Stomach (tissue), 8 donors: ENCODE measurements at regions not wholly inside any gene's neighbourhood (a gene's known extent, or its start where the extent isn't known, plus 50 kb on each side); places are given as distances from the start of the nearest gene placed in this dataset.

Source experiments
- DNase-seq, 2 donors: peaks; one replicate each; pipeline versions ENCODE4 v3.0.0 to v3.0.0-alpha.2; 2013 to 2019
- H3K27ac ChIP-seq, 5 donors: fragments of 200-600 bp in 4 of 5; sonication (generic) in 4 of 5; one replicate each; pipeline ENCODE4 v1.5.1; 2013 to 2019; ENCODE audit warnings: mild to moderate bottlenecking in 1 of 5, moderate library complexity in 1 of 5
- H3K27me3 ChIP-seq, 3 donors: fragments of 200-600 bp; sonication (generic); one replicate each; pipeline ENCODE4 v1.5.1; 2017 to 2019; ENCODE audit warnings: mixed run types in 1 of 3
- H3K36me3 ChIP-seq, 4 donors: fragments of 200-600 bp; sonication (generic); 1 replicate in 3 of 4; 2 replicates in 1 of 4; pipeline ENCODE4 v1.5.1; 2016 to 2019
- H3K4me1 ChIP-seq, 4 donors: fragments of 200-600 bp; sonication (generic); one replicate each; pipeline ENCODE4 v1.5.1; 2016 to 2019
- H3K4me3 ChIP-seq, 4 donors: fragments of 200-600 bp; sonication (generic) in 3 of 4; one replicate each; pipeline ENCODE4 v1.5.1; 2016 to 2019; ENCODE audit warnings: mild to moderate bottlenecking in 1 of 4
- H3K9me3 ChIP-seq, 4 donors: fragments of 200-600 bp; sonication (generic); one replicate each; pipeline ENCODE4 v1.5.1; 2016 to 2019
- CTCF ChIP-seq, 7 experiments: fragments of 450-650 bp in 4 of 7; fragments of 200-600 bp in 3 of 7; sonication (generic) in 3 of 7; IDR thresholded peaks; one replicate each; pipeline ENCODE4 v1.5.1; 2016 to 2019; ENCODE audit warnings: antibody characterized with exemption in 7 of 7, control low read depth in 2 of 7, mild to moderate bottlenecking in 1 of 7
- EP300 ChIP-seq: sonication (generic); formaldehyde crosslinking; IDR thresholded peaks from one replicate; pipeline ENCODE4 v1.6.1; 2017; ENCODE audit warnings: antibody characterized with exemption
- POLR2A ChIP-seq, 4 donors: fragments of 450-650 bp; IDR thresholded peaks; one replicate each; pipeline ENCODE4 v1.6.1; 2016; ENCODE audit warnings: antibody characterized with exemption in 4 of 4, control low read depth in 2 of 4, mild to moderate bottlenecking in 1 of 4, moderate library complexity in 1 of 4
- POLR2AphosphoS5 ChIP-seq, 3 donors: sonication (generic); formaldehyde crosslinking; IDR thresholded peaks; one replicate each; pipeline ENCODE4 v1.6.1; 2016; ENCODE audit warnings: antibody characterized with exemption in 3 of 3
- WGBS, 5 donors: extraction: QIAGEN DNeasy Blood & Tissue Kit in 3 of 5; methylation state at CpG; one replicate each; pipeline versions ENCODE4 v1.1.5 to v1.1.7; 2013 to 2018; 5-methylcytosine and 5-hydroxymethylcytosine counted together
- intact Hi-C: fragments of 100-400 bp; cut with DNase I; formaldehyde crosslinking; loops from one replicate; pipeline ENCODE4 v1.15.1; 2023; ENCODE audit warnings: low total_unique reads
- donor health status: healthy with polysubstance abuse.
- donor health status: Bipolar disorder and iron deficiency.
- donor health status: healthy.

- Histone ChIP-seq H3K27ac (no peak overlapping the region), H3K36me3 (no peaks in the 10 kb centered on the region), H3K9me3 (no peaks in the 10 kb centered on the region), H3K4me1 (no peaks in the 10 kb centered on the region), H3K27me3 (no peaks in the 10 kb centered on the region), H3K4me3 (no peak overlapping the region)
- intact Hi-C loops, result no loop called here
- 81 to 86% (median 84%) methylated on average over 11 of the region's 11 CpGs for WGBS, 5 donors
- no peak for TF ChIP-seq POLR2A (IDR thresholded peaks at IDR 0.05)
- TF ChIP-seq EP300, result no peak
- TF ChIP-seq CTCF (IDR thresholded peaks at IDR 0.05), result no peak
- TF ChIP-seq POLR2AphosphoS5 (IDR thresholded peaks at IDR 0.05), result no peak
- DNase-seq, result no peak
Observed at GRCh38 chr7:32403463-32404229, 86.5 kb downstream of the LSM5 start.

DNA sequence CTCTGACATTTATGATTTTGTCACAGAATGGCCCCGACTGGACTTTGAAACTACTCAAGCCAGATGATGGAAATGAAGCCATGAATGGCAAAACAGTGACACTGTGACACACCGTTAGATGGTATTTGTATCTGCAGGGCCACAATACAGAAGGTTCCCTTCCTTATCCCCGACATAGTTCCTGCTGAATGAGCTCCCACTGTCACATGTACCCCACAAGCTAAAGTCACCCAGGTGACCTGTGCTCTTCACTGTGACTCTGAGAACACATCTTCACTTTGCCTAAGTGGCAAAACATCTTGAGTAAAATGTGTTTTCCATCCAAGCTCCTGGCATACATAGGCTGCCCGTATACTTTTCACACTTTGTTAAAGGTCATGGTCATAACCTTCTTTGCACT, 89.5 kb downstream of the LSM5 start:
- intact Hi-C loops, result no loop called here
- no peaks in the 10 kb centered on the region for H3K9me3 ChIP-seq
- TF ChIP-seq CTCF (IDR thresholded peaks at IDR 0.05), result no peak
- H3K27ac ChIP-seq, result no peak overlapping the region
- no peaks in the 10 kb centered on the region for H3K27me3 ChIP-seq
- DNase-seq, result no peak
- no peaks in the 10 kb centered on the region for H3K4me1 ChIP-seq
- no peak overlapping the region for H3K4me3 ChIP-seq
- no peaks in the 10 kb centered on the region for H3K36me3 ChIP-seq
- 72 to 85% (median 77%) methylated on average over 4 of the region's 4 CpGs for whole genome bisulfite sequencing, 5 donors

DNA sequence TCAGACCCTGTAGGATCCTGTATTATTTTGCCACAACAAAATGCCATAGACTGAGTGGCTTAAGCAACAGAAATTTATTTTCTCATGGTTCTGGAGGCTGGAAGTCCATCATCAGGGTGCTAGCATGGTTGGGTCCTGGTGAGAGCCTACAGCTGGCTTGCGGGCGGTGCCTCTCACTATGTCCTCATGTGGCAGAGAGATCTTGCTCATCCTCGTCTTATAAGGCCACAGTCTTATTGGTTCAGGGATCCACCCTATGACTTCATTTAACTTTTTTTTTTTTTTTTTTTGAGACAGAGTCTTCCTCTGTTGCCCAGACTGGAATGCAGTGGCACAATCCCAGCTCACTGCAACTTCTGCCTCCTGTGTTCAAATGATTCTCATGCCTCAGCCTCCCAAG, 90.9 kb downstream of the LSM5 start:
- no peak for DNase-seq
- H3K27me3 ChIP-seq, result no peaks in the 10 kb centered on the region
- no peaks in the 10 kb centered on the region for H3K36me3 ChIP-seq
- H3K9me3 ChIP-seq, result no peaks in the 10 kb centered on the region
- H3K27ac ChIP-seq, result no peak overlapping the region
- intact Hi-C loops, result no loop called here
- no peaks in the 10 kb centered on the region for H3K4me1 ChIP-seq
- no peak for TF ChIP-seq CTCF (IDR thresholded peaks at IDR 0.05)
- TF ChIP-seq EP300, result no peak
- no peak for TF ChIP-seq POLR2A (IDR thresholded peaks at IDR 0.05)
- no peak overlapping the region for H3K4me3 ChIP-seq
- 59 to 100% (median 67%) methylated on average over 2 to 3 of the region's 3 CpGs for WGBS, 5 donors

DNA sequence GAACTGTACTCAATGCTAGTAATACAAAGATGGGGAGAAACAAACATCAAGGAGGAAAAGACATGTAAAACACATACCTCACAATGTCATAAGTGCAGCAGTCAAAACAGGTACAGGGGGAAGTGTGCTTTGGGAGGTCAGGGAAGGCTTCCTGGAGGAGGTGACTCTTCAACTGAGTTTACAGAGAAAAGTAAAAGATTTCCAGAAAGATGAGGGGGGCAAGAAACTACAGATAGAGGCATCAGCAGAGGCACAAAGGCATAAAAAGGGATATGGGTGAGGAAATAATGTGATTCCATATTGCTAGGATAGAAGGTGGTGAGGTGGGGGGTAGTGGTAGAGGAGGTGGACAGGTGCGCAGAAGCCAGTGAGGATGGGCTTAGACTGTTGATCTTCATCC, 95.0 kb downstream of the LSM5 start:
- Histone ChIP-seq H3K9me3 (no peaks in the 10 kb centered on the region), H3K36me3 (no peaks in the 10 kb centered on the region), H3K27me3 (no peaks in the 10 kb centered on the region), H3K4me3 (no peak overlapping the region), H3K4me1 (no peaks in the 10 kb centered on the region), H3K27ac (no peak overlapping the region)
- TF ChIP-seq CTCF (IDR thresholded peaks at IDR 0.05), result no peak
- no peak for TF ChIP-seq POLR2A (IDR thresholded peaks at IDR 0.05)
- no peak for TF ChIP-seq POLR2AphosphoS5 (IDR thresholded peaks at IDR 0.05)
- no peak for TF ChIP-seq EP300
- WGBS, 5 donors, result 86 to 92% (median 89%) methylated on average over 1 of the region's 1 CpG
- DNase-seq, result no peak
- intact Hi-C loops, result no loop called here
